OCI-LY3 (cell line): ENCODE measurements at regions not wholly inside any gene's neighbourhood (a gene's known extent, or its start where the extent isn't known, plus 50 kb on each side); places are given as distances from the start of the nearest gene placed in this dataset.

ENCODE experiments used
- H2AFZ ChIP-seq: fragments of 200-600, 300-600 bp; shearing (Covaris generic); 2 replicates; pipeline ENCODE4 v1.6.0; 2014; ENCODE audit warnings: antibody characterized with exemption, low read depth, low read length
- H3K27ac ChIP-seq: fragments of 200-600, 300-600 bp; sonication (generic); 2 replicates; pipeline ENCODE4 v1.5.1; 2014; ENCODE audit warnings: mild to moderate bottlenecking, low read length, moderate library complexity, mixed read lengths
- H3K27me3 ChIP-seq: fragments of 200-600, 300-600 bp; sonication (generic); 2 replicates; pipeline ENCODE4 v1.6.1; 2014; ENCODE audit warnings: low read depth, low read length, mixed read lengths
- H3K36me3 ChIP-seq: fragments of 200-600, 300-600 bp; sonication (generic); replicated peaks from 2 replicates; pipeline ENCODE3; 2014; ENCODE audit warnings: low read depth, low read length, mixed read lengths
- H3K4me1 ChIP-seq: fragments of 300-600, 200-600 bp; sonication (generic); 2 replicates; pipeline ENCODE4 v1.6.1; 2014; ENCODE audit warnings: low read length, mixed read lengths
- H3K4me2 ChIP-seq: fragments of 200-600, 300-600 bp; sonication (generic); 2 replicates; pipeline ENCODE4 v1.6.1; 2014; ENCODE audit warnings: low read length, mixed read lengths
- H3K4me3 ChIP-seq: fragments of 300-600, 200-600 bp; sonication (generic); 2 replicates; pipeline ENCODE4 v1.5.1; 2014; ENCODE audit warnings: antibody characterized with exemption, mild to moderate bottlenecking, low read length, moderate library complexity
- H3K79me2 ChIP-seq: fragments of 300-600, 200-600 bp; shearing (Covaris generic); 2 replicates; pipeline ENCODE4 v1.6.1; 2014; ENCODE audit warnings: mild to moderate bottlenecking, low read length, mixed read lengths
- H3K9ac ChIP-seq: fragments of 300-600, 200-600 bp; shearing (Covaris generic); 2 replicates; pipeline ENCODE4 v1.6.0; 2014; ENCODE audit warnings: mild to moderate bottlenecking, low read length, moderate library complexity
- H3K9me3 ChIP-seq: fragments of 200-600, 300-600 bp; shearing (Covaris generic); 2 replicates; pipeline ENCODE4 v1.6.1; 2014; ENCODE audit warnings: low read length, mixed read lengths; ENCODE audit not compliant: insufficient read depth
- H4K20me1 ChIP-seq: fragments of 200-600, 300-600 bp; sonication (generic); 2 replicates; pipeline ENCODE4 v1.6.1; 2016; ENCODE audit warnings: low read length, mixed read lengths; ENCODE audit not compliant: insufficient read depth
- CTCF ChIP-seq: fragments of 200-600, 300-600 bp; sonication (generic); IDR thresholded peaks from 2 replicates; pipeline ENCODE4 v1.5.1; 2014; ENCODE audit warnings: antibody characterized with exemption, low read length, low read depth
- EZH2phosphoT487 ChIP-seq: fragments of 200-600 bp; shearing (Covaris generic); IDR thresholded peaks from 2 replicates; pipeline ENCODE4 v1.6.1; 2018; ENCODE audit warnings: antibody characterized with exemption, mixed run types, low read depth

- Histone ChIP-seq H3K4me3 (no peak overlapping the region), H3K4me2 (no peak overlapping the region), H2AFZ (no peak overlapping the region), H3K79me2 (no peaks in the 10 kb centered on the region), H3K27ac (no peak overlapping the region), H3K36me3 (no peaks in the 10 kb centered on the region), H3K9me3 (no peaks in the 10 kb centered on the region), H3K4me1 (no peaks in the 10 kb centered on the region), H3K9ac (no peak overlapping the region), H4K20me1 (no peaks in the 10 kb centered on the region), H3K27me3 (no peaks in the 10 kb centered on the region)
- TF ChIP-seq EZH2phosphoT487, result no peak
- TF ChIP-seq CTCF, result no peak
These were observed 477.9 kb downstream of the RPS24 start for GRCh38 chr10:78511324-78512204.

- no peak overlapping the region for H3K27ac ChIP-seq
These were observed 478.5 kb downstream of the RPS24 start for GRCh38 chr10:78512205-78512550.

GRCh38 chr10:78513330-78513729 is 479.7 kb downstream of the RPS24 start:
- Histone ChIP-seq H3K27me3 (no peaks in the 10 kb centered on the region), H3K4me2 (no peak overlapping the region)

More at GRCh38 chr10:78512205-78512550, 478.5 kb downstream of the RPS24 start:
- H3K27me3 ChIP-seq, result no peaks in the 10 kb centered on the region
- H2AFZ ChIP-seq, result no peak overlapping the region
- TF ChIP-seq CTCF (no peak), EZH2phosphoT487 (no peak)
- no peak overlapping the region for H3K9ac ChIP-seq
- H3K4me1 ChIP-seq, result no peaks in the 10 kb centered on the region
- no peaks in the 10 kb centered on the region for H3K9me3 ChIP-seq
- H3K4me2 ChIP-seq, result no peak overlapping the region
- no peak overlapping the region for H3K4me3 ChIP-seq
- H3K36me3 ChIP-seq, result no peaks in the 10 kb centered on the region
- no peaks in the 10 kb centered on the region for H4K20me1 ChIP-seq
- H3K79me2 ChIP-seq, result no peaks in the 10 kb centered on the region

GRCh38 chr10:78513986-78514385 is 480.3 kb downstream of the RPS24 start:
- Histone ChIP-seq H3K4me3 (no peak overlapping the region), H3K27ac (no peak overlapping the region), H3K4me2 (no peak overlapping the region), H3K27me3 (no peaks in the 10 kb centered on the region), H3K4me1 (no peaks in the 10 kb centered on the region), H3K36me3 (no peaks in the 10 kb centered on the region), H3K9me3 (no peaks in the 10 kb centered on the region), H3K79me2 (no peaks in the 10 kb centered on the region), H2AFZ (no peak overlapping the region), H3K9ac (no peak overlapping the region), H4K20me1 (no peaks in the 10 kb centered on the region)
- TF ChIP-seq CTCF (no peak), EZH2phosphoT487 (no peak)

More at GRCh38 chr10:78513330-78513729, 479.7 kb downstream of the RPS24 start:
- Histone ChIP-seq H3K27ac (no peak overlapping the region), H3K4me3 (no peak overlapping the region), H3K9me3 (no peaks in the 10 kb centered on the region), H3K4me1 (no peaks in the 10 kb centered on the region), H4K20me1 (no peaks in the 10 kb centered on the region), H3K9ac (no peak overlapping the region), H2AFZ (no peak overlapping the region), H3K79me2 (no peaks in the 10 kb centered on the region), H3K36me3 (no peaks in the 10 kb centered on the region)
- TF ChIP-seq CTCF, result no peak
- TF ChIP-seq EZH2phosphoT487, result no peak
